GM18505 (cell line): ENCODE measurements at regions not wholly inside any gene's neighbourhood (a gene's known extent, or its start where the extent isn't known, plus 50 kb on each side); places are given as distances from the start of the nearest gene placed in this dataset.

Source experiments
- ATAC-seq: cut with Tn5 transposase; IDR thresholded peaks from one replicate; pipeline ENCODE4 v1.9.1; 2021; ENCODE audit not compliant: unreplicated experiment
- POLR2A ChIP-seq: IDR thresholded peaks from 4 replicates; pipeline ENCODE4 v1.6.1; 2011; ENCODE audit warnings: borderline replicate concordance; ENCODE audit not compliant: insufficient read depth, insufficient read length; ENCODE audit errors: extremely low read depth

GRCh38 chr9:106689089-106689488 lies 173.9 kb upstream of the ZNF462 start:
- no peak for TF ChIP-seq POLR2A
- no peak for ATAC-seq

- no peak for ATAC-seq
- no peak for TF ChIP-seq POLR2A
Measured at GRCh38 chr9:106691627-106692026, 171.3 kb upstream of the ZNF462 start.

GRCh38 chr9:106693558-106693957 lies 169.4 kb upstream of the ZNF462 start:
- ATAC-seq, result no peak
- no peak for TF ChIP-seq POLR2A

- ATAC-seq, result no peak
- TF ChIP-seq POLR2A, result no peak
Measured at GRCh38 chr9:106696804-106697203, 166.2 kb upstream of the ZNF462 start.

- no peak for ATAC-seq
- no peak for TF ChIP-seq POLR2A
Measured at GRCh38 chr9:106697390-106697749, 165.6 kb upstream of the ZNF462 start.

GRCh38 chr9:106697750-106698502 lies 165.0 kb upstream of the ZNF462 start:
- TF ChIP-seq POLR2A, result no peak
- ATAC-seq, result no peak

- TF ChIP-seq POLR2A, result no peak
- no peak for ATAC-seq
Measured at GRCh38 chr9:106700676-106701075, 162.3 kb upstream of the ZNF462 start.

GRCh38 chr9:106701611-106702010 lies 161.4 kb upstream of the ZNF462 start:
- TF ChIP-seq POLR2A, result no peak

GRCh38 chr9:106704056-106704615 lies 158.8 kb upstream of the ZNF462 start:
- TF ChIP-seq POLR2A, result no peak
- no peak for ATAC-seq

More at GRCh38 chr9:106701611-106702010, 161.4 kb upstream of the ZNF462 start:
- no peak for ATAC-seq

- no peak for ATAC-seq
- TF ChIP-seq POLR2A, result no peak
Measured at GRCh38 chr9:106707291-106707690, 155.7 kb upstream of the ZNF462 start.

GRCh38 chr9:106707738-106708474 lies 155.1 kb upstream of the ZNF462 start:
- TF ChIP-seq POLR2A, result no peak
- ATAC-seq, result no peak

GRCh38 chr9:106708475-106709146 lies 154.4 kb upstream of the ZNF462 start:
- no peak for ATAC-seq
- no peak for TF ChIP-seq POLR2A

- no peak for TF ChIP-seq POLR2A
- ATAC-seq, result no peak
Measured at GRCh38 chr9:106712279-106712678, 150.7 kb upstream of the ZNF462 start.
